Stimulated activated CD4-positive, alpha-beta T cell treated with anti-CD3 and anti-CD28 coated beads, Interleukin-12 subunit alpha, Interleukin-12 subunit beta, amount 100 ng/mL, for 4 hours (primary cell): ENCODE measurements at regions not wholly inside any gene's neighbourhood (a gene's known extent, or its start where the extent isn't known, plus 50 kb on each side); places are given as distances from the start of the nearest gene placed in this dataset.

Experiments used
- DNase-seq: peaks from one replicate; pipeline ENCODE4 v3.0.0-alpha.2; 2020

GRCh38 chr15:70342141-70342540, 244.4 kb upstream of the TLE3 start:
- DNase-seq = no peak

GRCh38 chr15:70341566-70341965, 243.8 kb upstream of the TLE3 start:
- DNase-seq = no peak

GRCh38 chr15:70340494-70340870, 242.8 kb upstream of the TLE3 start:
- DNase-seq = no peak

GRCh38 chr15:70339571-70340493, 242.1 kb upstream of the TLE3 start:
- no peak for DNase-seq

GRCh38 chr15:70337277-70338186, 239.8 kb upstream of the TLE3 start:
- no peak for DNase-seq

GRCh38 chr15:70336425-70337009, 238.8 kb upstream of the TLE3 start:
- no peak for DNase-seq

GRCh38 chr15:70334286-70334685, 236.6 kb upstream of the TLE3 start:
- no peak for DNase-seq

- no peak for DNase-seq
These were observed 231.5 kb upstream of the TLE3 start for GRCh38 chr15:70329179-70329578.

GRCh38 chr15:70328679-70329115, 231.0 kb upstream of the TLE3 start:
- no peak for DNase-seq

GRCh38 chr15:70327856-70328678, 230.3 kb upstream of the TLE3 start:
- no peak for DNase-seq

- DNase-seq = no peak
These were observed 229.7 kb upstream of the TLE3 start for GRCh38 chr15:70327328-70327855.

GRCh38 chr15:70324001-70324974, 226.6 kb upstream of the TLE3 start:
- no peak for DNase-seq

GRCh38 chr15:70323111-70323851, 225.6 kb upstream of the TLE3 start:
- no peak for DNase-seq

- DNase-seq = no peak
These were observed 224.4 kb upstream of the TLE3 start for GRCh38 chr15:70322051-70322668.

- DNase-seq = no peak
These were observed 223.6 kb upstream of the TLE3 start for GRCh38 chr15:70321172-70321819.

GRCh38 chr15:70320482-70320881, 222.8 kb upstream of the TLE3 start:
- no peak for DNase-seq

GRCh38 chr15:70320077-70320476, 222.4 kb upstream of the TLE3 start:
- no peak for DNase-seq

GRCh38 chr15:70319466-70319865, 221.7 kb upstream of the TLE3 start:
- no peak for DNase-seq
